Lung (tissue), 11 donors: ENCODE measurements at regions not wholly inside any gene's neighbourhood (a gene's known extent, or its start where the extent isn't known, plus 50 kb on each side); places are given as distances from the start of the nearest gene placed in this dataset.

Experiments
- ATAC-seq: fragments of 200-7000 bp; cut with Tn5 transposase; one replicate; pipeline ENCODE4 v1.9.1; 2020; ENCODE audit warnings: moderate number of reproducible peaks; ENCODE audit not compliant: insufficient read depth, low FRiP score
- DNase-seq, 3 donors: peaks; one replicate each; pipeline ENCODE4 v3.0.0-alpha.2; 2013 to 2017
- H3K27ac ChIP-seq, 2 donors: one replicate each; pipeline ENCODE4 v1.5.1; 2013; ENCODE audit warnings: mild to moderate bottlenecking in 2 of 2, moderate library complexity in 2 of 2, control low read depth in 1 of 2, inconsistent platforms in 1 of 2, low read depth in 1 of 2, low read length in 1 of 2
- H3K27me3 ChIP-seq, 3 donors: one replicate each; pipeline ENCODE4 v1.5.1; 2013; ENCODE audit warnings: low read length in 2 of 3; ENCODE audit not compliant: control insufficient read depth in 3 of 3, insufficient read depth in 3 of 3
- H3K36me3 ChIP-seq, 4 donors: one replicate each; pipeline ENCODE4 v1.5.1; 2013; ENCODE audit warnings: low read length in 4 of 4, mild to moderate bottlenecking in 1 of 4, moderate library complexity in 1 of 4; ENCODE audit not compliant: control insufficient read depth in 4 of 4, insufficient read depth in 4 of 4
- H3K4me1 ChIP-seq, 5 donors: one replicate each; pipeline ENCODE4 v1.5.1; 2013; ENCODE audit warnings: low read length in 5 of 5, mild to moderate bottlenecking in 2 of 5, moderate library complexity in 1 of 5; ENCODE audit not compliant: control insufficient read depth in 5 of 5, insufficient read depth in 5 of 5
- H3K4me3 ChIP-seq: one replicate; pipeline ENCODE4 v1.5.1; 2013; ENCODE audit warnings: mild to moderate bottlenecking, control low read depth, moderate library complexity
- H3K9ac ChIP-seq, 2 donors: one replicate each; pipeline ENCODE4 v1.5.1; 2013; ENCODE audit warnings: low read length in 2 of 2, control low read depth in 1 of 2; ENCODE audit not compliant: insufficient read depth in 1 of 2
- H3K9me3 ChIP-seq, 4 donors: one replicate each; pipeline ENCODE4 v1.5.1; 2013; ENCODE audit warnings: low read length in 3 of 4, mild to moderate bottlenecking in 1 of 4, moderate library complexity in 1 of 4; ENCODE audit not compliant: control insufficient read depth in 4 of 4, insufficient read depth in 3 of 4
- CTCF ChIP-seq: IDR thresholded peaks from 2 replicates; pipeline ENCODE4 v1.5.1; 2012; ENCODE audit warnings: mild to moderate bottlenecking; ENCODE audit errors: control extremely low read depth, extremely low read depth
- WGBS, 2 donors: extraction: QIAGEN DNeasy Blood & Tissue Kit; methylation state at CpG; one replicate each; pipeline ENCODE4 v1.1.7; 2013; 5-methylcytosine and 5-hydroxymethylcytosine counted together
- donor health status: control.
- donor health status: control.
- donor health status: Bipolar disorder and iron deficiency.
- donor health status: healthy.
- donor health status: DM: yes; HTN: yes; CAD: no.

GRCh38 chr1:54476530-54477109, 70.4 kb upstream of the SSBP3 start:
- DNase-seq (no peak), ATAC-seq (no peak)
- Histone ChIP-seq H3K9ac (peak overlapping the region in 1 of 2 donors; percentile 46), H3K4me3 (no peak overlapping the region), H3K27me3 (no peaks in the 10 kb centered on the region), H3K4me1 (peaks cover 0 to 56% (median 18%) of the 10 kb centered on the region in 5 donors), H3K36me3 (no peaks in the 10 kb centered on the region), H3K9me3 (peaks cover 0 to 1% (median 0%) of the 10 kb centered on the region in 4 donors), H3K27ac (no peak overlapping the region)
- TF ChIP-seq CTCF, result no peak
- WGBS, 2 donors, result 72 to 80% methylated on average over 4 of the region's 4 CpGs

GRCh38 chr1:54475946-54476516, 69.8 kb upstream of the SSBP3 start:
- TF ChIP-seq CTCF, result no peak
- Histone ChIP-seq H3K36me3 (no peaks in the 10 kb centered on the region), H3K4me1 (peaks cover 0 to 51% (median 18%) of the 10 kb centered on the region in 5 donors), H3K9me3 (peaks cover 0 to 1% (median 0%) of the 10 kb centered on the region in 4 donors), H3K27me3 (no peaks in the 10 kb centered on the region), H3K27ac (no peak overlapping the region), H3K4me3 (no peak overlapping the region), H3K9ac (no peak overlapping the region)
- WGBS, 2 donors, result 22 to 51% methylated on average over 9 of the region's 10 CpGs
- no peak for ATAC-seq
- peak; percentile 83 to 92 (median 86) for DNase-seq

GRCh38 chr1:54475357-54475881, 69.2 kb upstream of the SSBP3 start:
- Histone ChIP-seq H3K36me3 (no peaks in the 10 kb centered on the region), H3K27ac (no peak overlapping the region), H3K4me1 (peaks cover 0 to 45% (median 18%) of the 10 kb centered on the region in 5 donors), H3K27me3 (no peaks in the 10 kb centered on the region), H3K9me3 (peaks cover 0 to 1% (median 0%) of the 10 kb centered on the region in 4 donors), H3K4me3 (no peak overlapping the region), H3K9ac (no peak overlapping the region)
- WGBS, 2 donors, result 18 to 28% methylated on average over 21 of the region's 21 CpGs
- TF ChIP-seq CTCF, result no peak
- DNase-seq, result peak; percentile 80 to 83 (median 81)
- no peak for ATAC-seq
